ENCODE measurements at regions not wholly inside any gene's neighbourhood (a gene's known extent, or its start where the extent isn't known, plus 50 kb on each side); places are given as distances from the start of the nearest gene placed in this dataset.

DNA sequence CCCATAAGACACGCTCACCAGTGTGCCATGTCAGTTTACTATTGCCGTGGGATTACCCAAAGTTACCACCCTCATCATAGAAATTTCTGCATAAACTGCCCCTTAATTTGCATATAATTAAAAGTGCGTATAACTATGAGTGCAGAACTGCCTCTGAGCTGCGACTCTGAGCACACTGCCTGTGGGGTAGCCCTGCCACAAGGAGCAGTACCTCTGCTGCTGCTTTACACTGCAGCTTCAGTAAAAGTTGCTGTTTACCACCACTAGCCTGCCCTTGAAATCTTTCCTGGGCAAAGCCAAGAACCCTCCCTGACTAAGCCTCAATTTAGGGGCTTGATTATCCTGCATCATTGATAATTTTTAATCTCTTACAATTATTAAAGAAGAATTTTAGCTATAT, 213.9 kb upstream of the MAP2 start:
- no peaks in the 10 kb centered on the region for H3K9me2 ChIP-seq (ENCODE audit: insufficient read depth)
- H3K9me3 ChIP-seq (ENCODE audit: insufficient read depth, low read depth), result no peaks in the 10 kb centered on the region
- POLR2A ChIA-PET (ENCODE audit: unreplicated experiment), result no interaction called here
- CTCF ChIA-PET, result interaction anchor here (0.5 kb wide), 1 partner anchor 952 kb away, joined by 4 read pairs; no protein-coding TSS in a partner anchor
- no peak overlapping the region for H3K4me3 ChIP-seq
- no peaks in the 10 kb centered on the region for H3K79me2 ChIP-seq (ENCODE audit: low read depth)
- intact Hi-C loops (cut with micrococcal nuclease; ENCODE audit: unreplicated experiment), result loop anchor here (5.0 to 10.0 kb wide), 2 partner anchors 115 to 743 kb away; no protein-coding TSS in a partner anchor
- no peaks in the 10 kb centered on the region for H3K4me1 ChIP-seq (replicated peaks; ENCODE audit: insufficient read depth)
- no peaks in the 10 kb centered on the region for H3K36me3 ChIP-seq (ENCODE audit: low read depth)
- DNase-seq, result no peak
- H3K27me3 ChIP-seq (ENCODE audit: insufficient read depth, low read depth), result no peaks in the 10 kb centered on the region
- H2AFZ ChIP-seq, result no peak overlapping the region
- no peaks in the 10 kb centered on the region for H3F3A ChIP-seq (ENCODE audit: insufficient read depth, low read depth)
- no peaks in the 10 kb centered on the region for H4K20me1 ChIP-seq (ENCODE audit: insufficient read depth)
- no peak for TF ChIP-seq EZH2 (IDR thresholded peaks at IDR 0.05; ENCODE audit: low read depth)
- TF ChIP-seq CTCF (conservative IDR thresholded peaks at IDR 0.05), result no peak
- H3K27ac ChIP-seq, result no peak overlapping the region
- no peak overlapping the region for H3K4me2 ChIP-seq
- BruUV-seq (replicated peaks), result no TSS peak

DNA sequence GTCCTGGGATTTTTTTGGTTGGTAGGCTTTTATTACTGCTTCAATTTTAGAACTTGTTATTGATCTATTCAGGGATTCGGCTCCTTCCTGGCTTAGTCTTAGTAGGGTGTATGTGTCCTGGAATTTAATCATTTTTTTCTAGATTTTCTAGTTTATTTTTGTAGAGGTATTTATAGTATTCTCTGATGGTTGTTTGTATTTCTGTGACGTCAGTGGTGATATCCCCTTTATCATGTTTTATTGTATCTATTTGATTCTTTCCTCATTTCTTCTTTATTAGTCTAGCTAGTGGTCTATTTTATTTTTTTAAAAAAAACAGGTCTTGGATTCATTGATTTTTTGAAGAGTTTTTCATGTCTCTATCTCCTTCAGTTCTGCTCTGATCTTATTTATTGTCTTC, 193.3 kb upstream of the MAP2 start:
- intact Hi-C loops (cut with micrococcal nuclease; ENCODE audit: unreplicated experiment), result no loop called here
- H3K27ac ChIP-seq, result no peak overlapping the region
- H3K9me3 ChIP-seq (ENCODE audit: insufficient read depth, low read depth), result no peaks in the 10 kb centered on the region
- H2AFZ ChIP-seq, result no peak overlapping the region
- no peak overlapping the region for H3K4me3 ChIP-seq
- H3F3A ChIP-seq (ENCODE audit: insufficient read depth, low read depth), result no peaks in the 10 kb centered on the region
- no peaks in the 10 kb centered on the region for H3K9me2 ChIP-seq (ENCODE audit: insufficient read depth)
- H3K27me3 ChIP-seq (ENCODE audit: insufficient read depth, low read depth), result no peaks in the 10 kb centered on the region
- ChIA-PET POLR2A (ENCODE audit: unreplicated experiment) (no interaction called here), CTCF (no interaction called here)
- no peaks in the 10 kb centered on the region for H3K79me2 ChIP-seq (ENCODE audit: low read depth)
- H3K36me3 ChIP-seq (ENCODE audit: low read depth), result no peaks in the 10 kb centered on the region
- H3K4me1 ChIP-seq (replicated peaks; ENCODE audit: insufficient read depth), result no peaks in the 10 kb centered on the region
- no TSS peak for BruUV-seq (replicated peaks)
- H4K20me1 ChIP-seq (ENCODE audit: insufficient read depth), result no peaks in the 10 kb centered on the region
- H3K4me2 ChIP-seq, result no peak overlapping the region
- no peak for DNase-seq
- TF ChIP-seq EZH2 (IDR thresholded peaks at IDR 0.05; ENCODE audit: low read depth) (no peak), CTCF (conservative IDR thresholded peaks at IDR 0.05) (no peak)

DNA sequence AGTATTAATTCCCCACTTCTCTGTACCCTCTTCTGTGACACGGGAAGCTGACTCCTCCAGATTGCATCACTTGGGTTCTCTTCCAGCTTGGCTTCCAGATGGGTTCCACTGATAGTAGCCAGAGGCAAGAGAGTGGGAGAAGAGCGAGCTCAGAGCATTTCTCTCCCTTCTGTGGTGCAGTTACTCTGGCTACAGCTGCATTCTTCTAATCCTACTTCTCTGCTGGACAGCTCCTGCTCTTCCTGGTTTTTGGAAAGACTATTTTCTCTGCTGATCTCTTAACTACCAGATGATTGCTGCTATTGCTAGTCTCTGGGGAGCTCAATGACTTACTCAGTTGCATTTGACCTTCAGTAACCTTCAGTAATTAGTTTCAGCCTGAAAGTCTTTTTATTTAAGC, 187.5 kb upstream of the MAP2 start:
- POLR2A ChIA-PET (ENCODE audit: unreplicated experiment), result no interaction called here
- H3K4me2 ChIP-seq, result no peak overlapping the region
- CTCF ChIA-PET, result no interaction called here

More for the DNA sequence above, 187.5 kb upstream of the MAP2 start:
- no peaks in the 10 kb centered on the region for H3K36me3 ChIP-seq (ENCODE audit: low read depth)
- H3F3A ChIP-seq (ENCODE audit: insufficient read depth, low read depth), result no peaks in the 10 kb centered on the region
- H2AFZ ChIP-seq, result no peak overlapping the region
- H3K27me3 ChIP-seq (ENCODE audit: insufficient read depth, low read depth), result no peaks in the 10 kb centered on the region
- no TSS peak for BruUV-seq (replicated peaks)
- no peaks in the 10 kb centered on the region for H3K79me2 ChIP-seq (ENCODE audit: low read depth)
- TF ChIP-seq CTCF (conservative IDR thresholded peaks at IDR 0.05), result no peak
- no peak for TF ChIP-seq EZH2 (IDR thresholded peaks at IDR 0.05; ENCODE audit: low read depth)
- H3K4me1 ChIP-seq (replicated peaks; ENCODE audit: insufficient read depth), result no peaks in the 10 kb centered on the region
- H3K4me3 ChIP-seq, result no peak overlapping the region
- no peak overlapping the region for H3K27ac ChIP-seq
- H3K9me2 ChIP-seq (ENCODE audit: insufficient read depth), result no peaks in the 10 kb centered on the region
- no peak for DNase-seq
- H3K9me3 ChIP-seq (ENCODE audit: insufficient read depth, low read depth), result no peaks in the 10 kb centered on the region
- intact Hi-C loops (cut with micrococcal nuclease; ENCODE audit: unreplicated experiment), result no loop called here
- no peaks in the 10 kb centered on the region for H4K20me1 ChIP-seq (ENCODE audit: insufficient read depth)
